Panc1 (cell line): ENCODE measurements at regions not wholly inside any gene's neighbourhood (a gene's known extent, or its start where the extent isn't known, plus 50 kb on each side); places are given as distances from the start of the nearest gene placed in this dataset.

ENCODE experiments used
- ATAC-seq: fragments of 200-7000 bp; cut with Tn5 transposase; 2 replicates; pipeline ENCODE4 v1.9.1; 2020; ENCODE audit warnings: mild to moderate bottlenecking, moderate library complexity
- BruUV-seq: library from RNA; stranded (reverse); fragments of 400-500 nt; replicated peaks from 2 replicates; lab custom pipeline; 2021; lab: Mats Ljungman, UMichigan
- CTCF ChIA-PET: fragments of 300-600 bp; sonication (Branson Sonifier 250); formaldehyde crosslinking; loops from one replicate; lab custom pipeline; 2022; ENCODE audit warnings: antibody characterized with exemption; lab: Charles Lee
- POLR2A ChIA-PET: fragments of 300-600 bp; sonication (Branson Sonifier 250); formaldehyde crosslinking; loops from one replicate; lab custom pipeline; 2022; ENCODE audit warnings: antibody characterized with exemption; lab: Charles Lee
- DNase-seq: peaks from one replicate; pipeline ENCODE4 v3.0.0-alpha.2; 2010; ENCODE audit warnings: low read depth, low spot score
- H3K27ac ChIP-seq: 2 replicates; pipeline ENCODE4 v1.5.1; 2011; ENCODE audit warnings: mild to moderate bottlenecking, low read length, inconsistent platforms
- H3K27me3 ChIP-seq: fragments of 200-500 bp; sonication (Bioruptor generic); 2 replicates; pipeline ENCODE4 v1.6.0; 2014; ENCODE audit warnings: low read length, inconsistent platforms; ENCODE audit not compliant: control insufficient read depth, insufficient read depth
- H3K36me3 ChIP-seq: fragments of 200-500 bp; sonication (Bioruptor generic); 2 replicates; pipeline ENCODE4 v1.5.1; 2014; ENCODE audit warnings: inconsistent platforms, mild to moderate bottlenecking, low read length, moderate library complexity; ENCODE audit not compliant: control insufficient read depth, insufficient read depth
- H3K4me1 ChIP-seq: 2 replicates; pipeline ENCODE4 v1.5.1; 2011; ENCODE audit warnings: inconsistent platforms, mild to moderate bottlenecking, low read length, moderate library complexity; ENCODE audit not compliant: control insufficient read depth, insufficient read depth
- H3K4me3 ChIP-seq, 2 experiments: 2 replicates each; pipeline ENCODE4 v1.5.1; 2011 to 2012; ENCODE audit warnings: low read depth in 2 of 2, low read length in 2 of 2, mild to moderate bottlenecking in 2 of 2, inconsistent platforms in 1 of 2, moderate library complexity in 1 of 2
- H3K9me3 ChIP-seq: fragments of 200-500 bp; sonication (Bioruptor generic); 2 replicates; pipeline ENCODE4 v1.5.1; 2014; ENCODE audit warnings: low read depth, mild to moderate bottlenecking, inconsistent platforms, low read length, moderate library complexity; ENCODE audit not compliant: control insufficient read depth, insufficient read depth
- CTCF ChIP-seq: fragments of 450-650 bp; IDR thresholded peaks from 2 replicates; pipeline ENCODE4 v1.5.1; 2017; ENCODE audit warnings: mild to moderate bottlenecking
- POLR2AphosphoS5 ChIP-seq: IDR thresholded peaks from 2 replicates; pipeline ENCODE4 v1.6.1; 2012; ENCODE audit warnings: mild to moderate bottlenecking, low read depth, low read length, moderate library complexity
- REST ChIP-seq, 2 experiments: IDR thresholded peaks; 2 replicates each; pipeline ENCODE4 v1.6.1; 2011 to 2012; ENCODE audit warnings: low read depth in 2 of 2, control low read depth in 1 of 2, low read length in 1 of 2, mild to moderate bottlenecking in 1 of 2, moderate library complexity in 1 of 2; ENCODE audit not compliant: insufficient read depth in 1 of 2
- SIN3A ChIP-seq: IDR thresholded peaks from 2 replicates; pipeline ENCODE4 v1.6.1; 2012; ENCODE audit warnings: low read depth, mild to moderate bottlenecking, low read length, moderate library complexity, borderline replicate concordance; ENCODE audit not compliant: insufficient read depth
- TCF7L2 ChIP-seq: IDR thresholded peaks from 2 replicates; pipeline ENCODE4 v1.6.1; 2011; ENCODE audit warnings: mild to moderate bottlenecking, low read depth, low read length, inconsistent platforms
- in situ Hi-C: cut with HindIII; loops from 2 replicates; pipeline ENCODE4 v1.10.0; 2016; ENCODE audit warnings: low sequenced_read_pairs, low pct_unique_long_range_greater_than_20kb
- intact Hi-C: fragments of 100-400 bp; cut with micrococcal nuclease; formaldehyde crosslinking; loops from one replicate; pipeline ENCODE4 v1.10.0; 2022; ENCODE audit not compliant: unreplicated experiment

GRCh38 chr6:40893021-40893420, 146.0 kb downstream of the UNC5CL start:
- ATAC-seq (no peak), DNase-seq (no peak)
- Histone ChIP-seq H3K36me3 (no peaks in the 10 kb centered on the region), H3K4me3 (no peak overlapping the region), H3K27me3 (no peaks in the 10 kb centered on the region), H3K27ac (peak overlapping the region; percentile 89; the same call in 1 of the 2 replicates), H3K9me3 (no peaks in the 10 kb centered on the region), H3K4me1 (peaks cover 20% of the 10 kb centered on the region)
- intact Hi-C loops = no loop called here
- TF ChIP-seq CTCF (no peak), SIN3A (no peak), REST (IDR thresholded peaks at IDR 0.05; ENCODE audit: insufficient read depth in 1 of 2, low read depth in 2 of 2, low read length in 1 of 2) (no peak), POLR2AphosphoS5 (no peak), TCF7L2 (no peak)
- in situ Hi-C loops = no loop called here
- ChIA-PET CTCF (interaction anchor here (0.6 kb wide), 1 partner anchor 19 kb away, joined by 3 read pairs; no protein-coding TSS in a partner anchor), POLR2A (no interaction called here)
- BruUV-seq = no TSS peak

GRCh38 chr6:40892223-40892622, 146.8 kb downstream of the UNC5CL start:
- ATAC-seq (no peak), DNase-seq (no peak)
- ChIA-PET CTCF (interaction anchor here (0.6 kb wide), 1 partner anchor 20 kb away, joined by 3 read pairs; no protein-coding TSS in a partner anchor), POLR2A (no interaction called here)
- BruUV-seq = no TSS peak
- H3K4me3 ChIP-seq = no peak overlapping the region
- peak overlapping the region; percentile 89; the same call in 1 of the 2 replicates for H3K27ac ChIP-seq
- TF ChIP-seq TCF7L2 = no peak
- no peak for TF ChIP-seq REST (IDR thresholded peaks at IDR 0.05; ENCODE audit: insufficient read depth in 1 of 2, low read depth in 2 of 2, low read length in 1 of 2)
- in situ Hi-C loops = no loop called here
- H3K9me3 ChIP-seq = no peaks in the 10 kb centered on the region
- H3K36me3 ChIP-seq = no peaks in the 10 kb centered on the region
- peaks cover 20% of the 10 kb centered on the region for H3K4me1 ChIP-seq
- intact Hi-C loops = no loop called here
- no peaks in the 10 kb centered on the region for H3K27me3 ChIP-seq
